ENCODE measurements at regions not wholly inside any gene's neighbourhood (a gene's known extent, or its start where the extent isn't known, plus 50 kb on each side); places are given as distances from the start of the nearest gene placed in this dataset.

DNA sequence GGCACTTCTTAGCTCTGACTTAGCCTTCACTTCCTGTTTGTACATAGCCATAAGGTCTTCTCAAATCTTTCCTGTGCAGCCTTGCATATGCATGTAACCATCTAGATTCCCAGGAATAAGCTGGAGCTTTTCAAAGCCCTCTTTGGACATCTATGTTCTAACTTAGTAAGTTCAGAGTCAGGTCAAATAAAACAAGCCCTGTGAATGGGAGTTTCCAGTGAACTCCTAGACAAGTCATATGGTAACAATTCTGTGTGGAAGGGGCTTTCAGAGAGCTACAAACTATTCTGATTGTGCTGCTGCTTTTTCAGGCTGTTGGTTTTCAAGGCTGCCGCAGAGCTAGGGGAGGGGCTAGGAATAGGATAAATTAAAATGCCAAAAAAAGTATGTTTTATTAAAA lies 208.4 kb upstream of the AKR1E2 start:
- TF ChIP-seq, protein P1, sequence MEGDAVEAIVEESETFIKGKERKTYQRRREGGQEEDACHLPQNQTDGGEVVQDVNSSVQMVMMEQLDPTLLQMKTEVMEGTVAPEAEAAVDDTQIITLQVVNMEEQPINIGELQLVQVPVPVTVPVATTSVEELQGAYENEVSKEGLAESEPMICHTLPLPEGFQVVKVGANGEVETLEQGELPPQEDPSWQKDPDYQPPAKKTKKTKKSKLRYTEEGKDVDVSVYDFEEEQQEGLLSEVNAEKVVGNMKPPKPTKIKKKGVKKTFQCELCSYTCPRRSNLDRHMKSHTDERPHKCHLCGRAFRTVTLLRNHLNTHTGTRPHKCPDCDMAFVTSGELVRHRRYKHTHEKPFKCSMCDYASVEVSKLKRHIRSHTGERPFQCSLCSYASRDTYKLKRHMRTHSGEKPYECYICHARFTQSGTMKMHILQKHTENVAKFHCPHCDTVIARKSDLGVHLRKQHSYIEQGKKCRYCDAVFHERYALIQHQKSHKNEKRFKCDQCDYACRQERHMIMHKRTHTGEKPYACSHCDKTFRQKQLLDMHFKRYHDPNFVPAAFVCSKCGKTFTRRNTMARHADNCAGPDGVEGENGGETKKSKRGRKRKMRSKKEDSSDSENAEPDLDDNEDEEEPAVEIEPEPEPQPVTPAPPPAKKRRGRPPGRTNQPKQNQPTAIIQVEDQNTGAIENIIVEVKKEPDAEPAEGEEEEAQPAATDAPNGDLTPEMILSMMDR (IDR thresholded peaks at IDR 0.05): no peak
- Mint-ChIP-seq H3K27ac (no peak overlapping the region), H3K4me1 (ENCODE audit: low read depth) (peaks cover 5% of the 10 kb centered on the region), H3K27me3 (ENCODE audit: insufficient read depth) (no peaks in the 10 kb centered on the region; the same call in none of the 2 replicates), H3K36me3 (ENCODE audit: low read depth) (peaks cover 14% of the 10 kb centered on the region), H3K4me3 (no peak overlapping the region), H3K9me3 (peaks cover 10% of the 10 kb centered on the region; the same call in 1 of the 2 replicates)
- DNase-seq: no peak

DNA sequence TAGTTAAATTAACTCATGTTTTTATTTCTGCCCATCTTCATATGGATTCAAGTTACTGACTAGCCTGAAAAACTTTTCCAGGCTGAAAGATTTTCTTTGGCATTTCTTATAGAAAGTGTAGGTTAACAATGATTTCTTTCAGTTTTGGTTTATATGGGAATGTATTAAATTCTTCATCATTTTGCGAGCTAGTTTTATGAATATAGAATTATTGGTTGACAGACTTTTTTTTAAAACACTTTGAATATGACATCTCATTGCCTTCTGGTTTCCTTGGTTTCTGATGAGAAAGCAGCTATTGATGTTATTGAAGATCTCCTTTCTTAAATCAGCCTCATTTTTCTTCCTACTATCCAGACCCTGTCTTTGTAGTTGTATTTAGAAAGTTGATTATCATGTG lies 211.0 kb upstream of the AKR1E2 start:
- H3K4me1 Mint-ChIP-seq (ENCODE audit: low read depth): no peaks in the 10 kb centered on the region

DNA sequence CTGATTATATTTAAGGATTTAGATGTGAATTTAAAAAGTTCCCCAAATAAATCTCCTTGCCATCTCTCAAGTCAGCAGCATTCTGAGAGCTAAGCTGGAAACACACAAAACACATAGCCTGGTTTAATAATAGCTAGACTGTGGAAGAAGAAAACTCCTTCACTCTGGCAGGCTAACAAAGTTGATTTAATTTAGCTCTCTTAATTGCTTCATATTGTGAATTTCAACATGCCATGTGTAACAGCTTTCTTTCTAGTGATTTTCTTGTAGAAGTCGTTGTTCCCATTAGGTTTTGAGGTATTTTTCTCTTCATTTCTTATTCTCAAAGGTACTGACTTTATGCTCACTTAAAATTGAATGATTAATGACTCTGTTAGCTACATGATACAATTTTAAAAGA lies 216.8 kb upstream of the AKR1E2 start:
- Mint-ChIP-seq H3K9me3 (no peaks in the 10 kb centered on the region), H3K36me3 (ENCODE audit: low read depth) (no peaks in the 10 kb centered on the region; the same call in 1 of the 2 replicates), H3K4me3 (no peak overlapping the region), H3K27ac (no peak overlapping the region), H3K4me1 (ENCODE audit: low read depth) (peaks cover 5% of the 10 kb centered on the region; the same call in 1 of the 2 replicates), H3K27me3 (ENCODE audit: insufficient read depth) (no peaks in the 10 kb centered on the region; the same call in 1 of the 2 replicates)
- TF ChIP-seq, protein P1 (IDR thresholded peaks at IDR 0.05): no peak
- no peak for DNase-seq

More for the DNA sequence above, 211.0 kb upstream of the AKR1E2 start:
- Mint-ChIP-seq H3K36me3 (ENCODE audit: low read depth) (peaks cover 14% of the 10 kb centered on the region), H3K27me3 (ENCODE audit: insufficient read depth) (no peaks in the 10 kb centered on the region; the same call in none of the 2 replicates), H3K4me3 (no peak overlapping the region), H3K27ac (no peak overlapping the region), H3K9me3 (peaks cover 10% of the 10 kb centered on the region; the same call in 1 of the 2 replicates)
- no peak for DNase-seq
- TF ChIP-seq, protein P1 (IDR thresholded peaks at IDR 0.05): no peak

DNA sequence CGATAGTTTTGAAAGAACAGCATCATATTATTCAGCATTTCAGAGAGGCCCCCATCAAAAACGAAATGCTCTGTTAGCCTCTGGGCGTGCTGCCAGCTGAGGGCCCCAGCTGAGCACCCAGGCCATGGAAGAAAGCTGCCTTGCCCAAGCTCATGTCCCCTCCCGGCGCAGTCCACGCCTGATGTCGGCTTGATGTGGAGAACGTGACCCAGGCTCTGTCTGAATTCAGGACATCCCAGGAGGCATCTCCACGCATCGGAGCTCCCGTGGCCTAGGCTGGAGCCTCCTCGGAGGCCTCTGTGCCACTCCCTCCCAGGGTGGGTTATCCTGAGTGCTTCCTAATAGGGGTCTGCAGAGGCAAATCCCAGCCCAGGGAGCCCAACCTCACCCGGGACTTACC lies 218.3 kb upstream of the AKR1E2 start:
- no peaks in the 10 kb centered on the region; the same call in 1 of the 2 replicates for H3K36me3 Mint-ChIP-seq (ENCODE audit: low read depth)
- DNase-seq: no peak
- peaks cover 5% of the 10 kb centered on the region; the same call in 1 of the 2 replicates for H3K4me1 Mint-ChIP-seq (ENCODE audit: low read depth)
- H3K27me3 Mint-ChIP-seq (ENCODE audit: insufficient read depth): no peaks in the 10 kb centered on the region; the same call in none of the 2 replicates
- H3K27ac Mint-ChIP-seq: no peak overlapping the region
- no peaks in the 10 kb centered on the region for H3K9me3 Mint-ChIP-seq
- no peak overlapping the region for H3K4me3 Mint-ChIP-seq
- TF ChIP-seq, protein P1 (IDR thresholded peaks at IDR 0.05): no peak

DNA sequence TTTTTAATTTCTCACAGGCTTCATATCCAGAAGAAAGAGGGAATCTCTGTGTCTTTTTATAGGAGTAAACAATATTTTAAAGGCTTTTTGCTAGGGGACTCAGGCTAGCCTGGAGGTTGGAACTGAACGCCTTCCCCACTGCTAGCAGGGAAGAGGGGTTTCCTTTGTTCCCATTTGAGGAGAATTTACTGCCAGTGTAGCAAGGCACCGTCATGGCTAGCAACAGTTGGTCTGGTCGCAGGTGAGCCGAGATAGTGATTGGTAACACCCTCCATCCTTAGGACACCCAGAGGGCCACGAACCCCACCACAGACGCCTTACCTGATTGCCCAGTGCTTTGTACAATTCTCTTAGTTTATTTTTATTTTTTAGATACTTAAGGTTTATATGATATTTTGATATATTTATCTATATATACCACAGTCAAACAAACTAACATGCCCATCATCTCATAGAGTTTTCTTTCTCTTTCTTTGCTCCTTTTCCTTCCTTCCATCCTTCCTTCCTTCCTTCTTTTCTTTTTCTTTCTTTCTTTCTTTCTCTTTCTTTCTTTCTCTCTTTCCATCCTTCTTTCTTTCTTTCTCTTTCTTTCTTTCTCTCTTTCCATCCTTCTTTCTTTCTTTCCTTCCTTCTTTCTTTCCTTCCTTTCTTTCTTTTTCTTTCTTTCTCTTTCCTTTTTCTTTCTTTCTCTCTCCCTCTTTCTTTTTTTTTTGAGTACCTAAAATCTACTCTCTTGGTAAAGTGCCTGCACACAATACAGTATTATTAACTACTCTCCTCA lies 219.0 kb upstream of the AKR1E2 start:
- H3K27ac Mint-ChIP-seq: no peak overlapping the region
- no peak for DNase-seq
- H3K4me1 Mint-ChIP-seq (ENCODE audit: low read depth): peaks cover 5% of the 10 kb centered on the region; the same call in 1 of the 2 replicates
- H3K36me3 Mint-ChIP-seq (ENCODE audit: low read depth): no peaks in the 10 kb centered on the region; the same call in 1 of the 2 replicates
- H3K4me3 Mint-ChIP-seq: no peak overlapping the region
- TF ChIP-seq, protein P1 (IDR thresholded peaks at IDR 0.05): no peak
- H3K27me3 Mint-ChIP-seq (ENCODE audit: insufficient read depth): no peaks in the 10 kb centered on the region; the same call in none of the 2 replicates
- H3K9me3 Mint-ChIP-seq: no peaks in the 10 kb centered on the region

Measured in HFFc6 (cell line).